HCT116 (cell line): ENCODE measurements at regions not wholly inside any gene's neighbourhood (a gene's known extent, or its start where the extent isn't known, plus 50 kb on each side); places are given as distances from the start of the nearest gene placed in this dataset.

Source experiments
- ATAC-seq: fragments of 200-7000 bp; cut with Tn5 transposase; 2 replicates; pipeline ENCODE4 v1.9.1; 2020; ENCODE audit warnings: mild to moderate bottlenecking, moderate library complexity
- BruUV-seq: library from RNA; stranded (reverse); fragments of 400-500 nt; replicated peaks from 2 replicates; lab custom pipeline; 2021; lab: Mats Ljungman, UMichigan
- CTCF ChIA-PET: fragments of 300-600 bp; sonication (Branson Sonifier 250); formaldehyde crosslinking; loops from one replicate; lab custom pipeline; 2021; ENCODE audit warnings: antibody characterized with exemption; lab: Charles Lee
- POLR2A ChIA-PET: fragments of 300-600, 350-600 bp; sonication (Branson Sonifier 250); formaldehyde crosslinking; loops from one replicate; lab custom pipeline; 2021; ENCODE audit warnings: antibody characterized with exemption; lab: Charles Lee
- RAD21 ChIA-PET, 2 experiments: fragments of 300-600 bp; sonication (Branson Sonifier 250); formaldehyde crosslinking; loops; one replicate each; lab custom pipeline; 2023; ENCODE audit warnings: low total read pairs in 2 of 2; ENCODE audit not compliant: uncharacterized antibody in 2 of 2, unreplicated experiment in 2 of 2, low non-redundant PET in 1 of 2; lab: Charles Lee
- DNase-seq: peaks from one replicate; pipeline ENCODE4 v3.0.0-alpha.2; 2010; ENCODE audit warnings: low read depth, low spot score
- H2AFZ ChIP-seq: fragments of 200-600 bp; shearing (Covaris generic), sonication (generic); 2 replicates; pipeline ENCODE4 v1.6.1; 2017; ENCODE audit warnings: low read depth, mixed run types, mixed read lengths, antibody characterized with exemption, low read length; ENCODE audit not compliant: poor library complexity, severe bottlenecking
- H3K27ac ChIP-seq: 2 replicates; pipeline ENCODE4 v1.5.1; 2012; ENCODE audit warnings: low read depth, low read length
- H3K27me3 ChIP-seq: fragments of 200-600 bp; sonication (generic); 2 replicates; pipeline ENCODE4 v1.6.1; 2016; ENCODE audit warnings: mixed run types, low read length, mixed read lengths; ENCODE audit not compliant: insufficient read depth
- H3K36me3 ChIP-seq, 2 experiments: fragments of 200-500 bp in 1 of 2; fragments of 200-600 bp in 1 of 2; sonication (Bioruptor generic) in 1 of 2; sonication (generic) in 1 of 2; 2 replicates each; pipeline versions ENCODE4 v1.5.1 to v1.6.1; 2014 to 2016; ENCODE audit warnings: low read length in 2 of 2, inconsistent platforms in 1 of 2, mixed read lengths in 1 of 2, mixed run types in 1 of 2; ENCODE audit not compliant: insufficient read depth in 2 of 2, control insufficient read depth in 1 of 2
- H3K4me1 ChIP-seq, 2 experiments: fragments of 200-600 bp in 1 of 2; sonication (generic) in 1 of 2; 2 replicates each; pipeline versions ENCODE4 v1.5.1 to v1.6.1; 2012 to 2017; ENCODE audit warnings: low read length in 2 of 2, inconsistent platforms in 1 of 2, mild to moderate bottlenecking in 1 of 2, mixed read lengths in 1 of 2, mixed run types in 1 of 2, moderate library complexity in 1 of 2; ENCODE audit not compliant: insufficient read depth in 2 of 2, control insufficient read depth in 1 of 2
- H3K4me2 ChIP-seq: fragments of 200-600 bp; sonication (generic); 2 replicates; pipeline ENCODE4 v1.6.1; 2017; ENCODE audit warnings: mixed run types, low read length, mixed read lengths
- H3K4me3 ChIP-seq, 2 experiments: fragments of 200-600 bp in 1 of 2; sonication (generic) in 1 of 2; replicated peaks in 1 of 2; 2 replicates each; pipeline ENCODE4 v1.5.1; 2011 to 2016; ENCODE audit warnings: low read length in 2 of 2, control low read depth in 1 of 2, low read depth in 1 of 2, mild to moderate bottlenecking in 1 of 2, mixed read lengths in 1 of 2, mixed run types in 1 of 2
- H3K79me2 ChIP-seq: fragments of 200-600 bp; sonication (generic); 2 replicates; pipeline ENCODE4 v1.6.1; 2017; ENCODE audit warnings: mild to moderate bottlenecking, mixed run types, low read length, moderate library complexity, mixed read lengths; ENCODE audit not compliant: insufficient read depth
- H3K9ac ChIP-seq: fragments of 200-600 bp; sonication (generic); 2 replicates; pipeline ENCODE4 v1.6.1; 2016; ENCODE audit warnings: low read length, mixed read lengths
- H3K9me2 ChIP-seq: fragments of 200-600 bp; sonication (generic), shearing (Covaris generic); 2 replicates; pipeline ENCODE4 v1.6.1; 2017; ENCODE audit warnings: mixed run types, mild to moderate bottlenecking, moderate library complexity; ENCODE audit not compliant: insufficient read depth
- H3K9me3 ChIP-seq, 2 experiments: fragments of 200-500 bp in 1 of 2; fragments of 200-600 bp in 1 of 2; sonication (Bioruptor generic) in 1 of 2; sonication (generic) in 1 of 2; 2 replicates each; pipeline ENCODE4 v1.6.1; 2014 to 2017; ENCODE audit warnings: low read length in 2 of 2, mixed read lengths in 2 of 2, inconsistent platforms in 1 of 2, low read depth in 1 of 2, mild to moderate bottlenecking in 1 of 2, mixed run types in 1 of 2, moderate library complexity in 1 of 2; ENCODE audit not compliant: control insufficient read depth in 1 of 2, insufficient read depth in 1 of 2
- H4K20me1 ChIP-seq: fragments of 200-600 bp; sonication (generic), shearing (Covaris generic); 2 replicates; pipeline ENCODE4 v1.6.1; 2017; ENCODE audit warnings: mixed run types, mild to moderate bottlenecking, moderate library complexity; ENCODE audit not compliant: insufficient read depth
- ELF1 ChIP-seq: IDR thresholded peaks from 2 replicates; pipeline ENCODE4 v1.6.1; 2012; ENCODE audit warnings: low read depth, borderline replicate concordance
- SRF ChIP-seq: IDR thresholded peaks from 2 replicates; pipeline ENCODE4 v1.6.1; 2012; ENCODE audit warnings: low read depth
- TCF7L2 ChIP-seq: IDR thresholded peaks from 2 replicates; pipeline ENCODE4 v1.7.0; 2011; ENCODE audit warnings: borderline replicate concordance, inconsistent platforms; ENCODE audit not compliant: insufficient read depth, insufficient read length; ENCODE audit errors: extremely low read depth
- ZFX ChIP-seq: fragments of 450-650 bp; IDR thresholded peaks from 2 replicates; pipeline ENCODE4 v1.6.1; 2017
- ZNF274 ChIP-seq: fragments of 200-500 bp; sonication (Bioruptor generic); IDR thresholded peaks from 2 replicates; pipeline ENCODE4 v1.6.1; 2014; ENCODE audit warnings: mild to moderate bottlenecking, low read depth, low read length, inconsistent platforms
- intact Hi-C: fragments of 100-400 bp; cut with micrococcal nuclease; formaldehyde crosslinking; loops from 2 replicates; pipeline ENCODE4 v1.10.0; 2022
- TF ChIP-seq, protein P1 (sequence below): IDR thresholded peaks from 2 replicates; pipeline ENCODE4 v1.6.1; 2012; ENCODE audit warnings: low read depth

- TF ChIP-seq, protein P1, sequence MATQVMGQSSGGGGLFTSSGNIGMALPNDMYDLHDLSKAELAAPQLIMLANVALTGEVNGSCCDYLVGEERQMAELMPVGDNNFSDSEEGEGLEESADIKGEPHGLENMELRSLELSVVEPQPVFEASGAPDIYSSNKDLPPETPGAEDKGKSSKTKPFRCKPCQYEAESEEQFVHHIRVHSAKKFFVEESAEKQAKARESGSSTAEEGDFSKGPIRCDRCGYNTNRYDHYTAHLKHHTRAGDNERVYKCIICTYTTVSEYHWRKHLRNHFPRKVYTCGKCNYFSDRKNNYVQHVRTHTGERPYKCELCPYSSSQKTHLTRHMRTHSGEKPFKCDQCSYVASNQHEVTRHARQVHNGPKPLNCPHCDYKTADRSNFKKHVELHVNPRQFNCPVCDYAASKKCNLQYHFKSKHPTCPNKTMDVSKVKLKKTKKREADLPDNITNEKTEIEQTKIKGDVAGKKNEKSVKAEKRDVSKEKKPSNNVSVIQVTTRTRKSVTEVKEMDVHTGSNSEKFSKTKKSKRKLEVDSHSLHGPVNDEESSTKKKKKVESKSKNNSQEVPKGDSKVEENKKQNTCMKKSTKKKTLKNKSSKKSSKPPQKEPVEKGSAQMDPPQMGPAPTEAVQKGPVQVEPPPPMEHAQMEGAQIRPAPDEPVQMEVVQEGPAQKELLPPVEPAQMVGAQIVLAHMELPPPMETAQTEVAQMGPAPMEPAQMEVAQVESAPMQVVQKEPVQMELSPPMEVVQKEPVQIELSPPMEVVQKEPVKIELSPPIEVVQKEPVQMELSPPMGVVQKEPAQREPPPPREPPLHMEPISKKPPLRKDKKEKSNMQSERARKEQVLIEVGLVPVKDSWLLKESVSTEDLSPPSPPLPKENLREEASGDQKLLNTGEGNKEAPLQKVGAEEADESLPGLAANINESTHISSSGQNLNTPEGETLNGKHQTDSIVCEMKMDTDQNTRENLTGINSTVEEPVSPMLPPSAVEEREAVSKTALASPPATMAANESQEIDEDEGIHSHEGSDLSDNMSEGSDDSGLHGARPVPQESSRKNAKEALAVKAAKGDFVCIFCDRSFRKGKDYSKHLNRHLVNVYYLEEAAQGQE = no peak
- TF ChIP-seq ZNF274 (no peak), TCF7L2 (no peak), SRF (no peak), ELF1 (no peak), ZFX (no peak)
Observed at GRCh38 chr11:32184723-32185376, 94.0 kb downstream of the RCN1 start (continued).

DNA sequence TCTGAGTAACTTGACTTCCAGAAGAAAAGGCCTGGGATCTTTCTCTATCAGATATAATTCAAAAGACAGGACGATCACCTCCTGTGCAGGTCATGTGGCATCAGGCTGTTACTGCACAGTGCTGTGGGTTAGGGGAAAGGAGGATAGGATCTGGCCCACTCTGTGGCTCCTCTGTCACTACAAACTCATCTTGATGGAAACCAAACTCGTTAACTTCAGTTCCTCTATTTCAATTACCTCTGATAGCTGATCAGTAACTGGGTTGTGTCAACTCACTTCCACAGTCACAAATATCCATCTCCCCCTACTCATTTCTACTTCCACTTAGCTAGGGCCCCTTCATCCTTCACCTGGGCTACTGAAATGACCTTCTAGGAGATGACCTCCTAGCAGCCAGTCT lies 95.2 kb downstream of the RCN1 start:
- intact Hi-C loops = no loop called here
- ChIA-PET CTCF (no interaction called here), POLR2A (no interaction called here), RAD21 (no interaction called here)
- Histone ChIP-seq H3K9me3 (no peaks in the 10 kb centered on the region), H3K36me3 (no peaks in the 10 kb centered on the region), H3K79me2 (no peaks in the 10 kb centered on the region), H2AFZ (no peak overlapping the region), H3K27ac (no peak overlapping the region), H3K9ac (no peak overlapping the region), H3K4me1 (no peaks in the 10 kb centered on the region), H4K20me1 (no peaks in the 10 kb centered on the region), H3K9me2 (no peaks in the 10 kb centered on the region), H3K4me2 (no peak overlapping the region), H3K27me3 (no peaks in the 10 kb centered on the region), H3K4me3 (no peak overlapping the region)
- DNase-seq = no peak
- TF ChIP-seq SRF = no peak
- no TSS peak for BruUV-seq
- ATAC-seq = no peak
